ENCODE measurements at regions not wholly inside any gene's neighbourhood (a gene's known extent, or its start where the extent isn't known, plus 50 kb on each side); places are given as distances from the start of the nearest gene placed in this dataset.

- intact Hi-C loops (cut with micrococcal nuclease), result no loop called here
- no TSS peak for BruUV-seq (replicated peaks)
- Mint-ChIP-seq H3K9me3 (ENCODE audit: unreplicated experiment) (no peaks in the 10 kb centered on the region), H3K27ac (ENCODE audit: low read depth, unreplicated experiment) (peak overlapping the region; percentile 59), H3K36me3 (ENCODE audit: insufficient read depth, unreplicated experiment) (no peaks in the 10 kb centered on the region), H3K4me3 (ENCODE audit: unreplicated experiment) (no peak overlapping the region), H3K27me3 (ENCODE audit: insufficient read depth, unreplicated experiment) (no peaks in the 10 kb centered on the region), H3K4me1 (ENCODE audit: insufficient read depth, unreplicated experiment) (peaks cover 48% of the 10 kb centered on the region)
- POLR2A ChIA-PET, result no interaction called here
- DNase-seq (ENCODE audit: unreplicated experiment), result peak; percentile 47
- CTCF ChIA-PET, result no interaction called here
- no peak for TF ChIP-seq CTCF (IDR thresholded peaks at IDR 0.05; ENCODE audit: unreplicated experiment)
Observed at GRCh38 chr11:130633466-130633865, 185.0 kb downstream of the ADAMTS15 start.

DNA sequence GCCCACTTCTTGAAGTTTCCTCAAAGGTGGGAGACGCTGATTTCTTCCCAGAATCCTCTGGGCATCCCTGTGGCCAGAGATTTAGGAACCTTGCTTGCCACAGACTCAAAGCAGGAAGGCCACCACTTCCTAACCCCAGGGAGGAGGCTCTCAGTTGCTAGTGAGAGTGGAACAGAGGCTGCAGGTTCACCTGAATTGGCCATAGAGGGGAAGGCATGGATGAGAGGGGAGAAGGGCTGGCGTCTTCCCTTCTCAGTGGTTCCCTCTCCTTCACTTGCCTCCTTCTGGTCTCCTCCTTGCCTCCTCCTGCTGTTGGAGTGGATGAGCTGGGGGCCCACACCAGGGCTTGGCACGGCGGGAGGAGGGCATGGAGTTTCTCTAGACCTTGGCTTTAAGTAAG, 185.7 kb downstream of the ADAMTS15 start:
- Mint-ChIP-seq H3K4me1 (ENCODE audit: insufficient read depth, unreplicated experiment) (peaks cover 48% of the 10 kb centered on the region), H3K27me3 (ENCODE audit: insufficient read depth, unreplicated experiment) (no peaks in the 10 kb centered on the region), H3K27ac (ENCODE audit: low read depth, unreplicated experiment) (peak overlapping the region; percentile 33), H3K36me3 (ENCODE audit: insufficient read depth, unreplicated experiment) (no peaks in the 10 kb centered on the region), H3K9me3 (ENCODE audit: unreplicated experiment) (no peaks in the 10 kb centered on the region), H3K4me3 (ENCODE audit: unreplicated experiment) (no peak overlapping the region)
- ChIA-PET POLR2A (interaction anchor here (0.7 to 3.3 kb wide), 4 partner anchors 13 to 782 kb away, joined by 3 to 24 read pairs (median 3); no protein-coding TSS in a partner anchor), CTCF (interaction anchor here (1.0 to 1.1 kb wide), 2 partner anchors 226 to 228 kb away, joined by 3 read pairs; no protein-coding TSS in a partner anchor)
- TF ChIP-seq CTCF (IDR thresholded peaks at IDR 0.05; ENCODE audit: unreplicated experiment), result no peak
- intact Hi-C loops (cut with micrococcal nuclease), result no loop called here
- DNase-seq (ENCODE audit: unreplicated experiment), result no peak
- no TSS peak for BruUV-seq (replicated peaks)

DNA sequence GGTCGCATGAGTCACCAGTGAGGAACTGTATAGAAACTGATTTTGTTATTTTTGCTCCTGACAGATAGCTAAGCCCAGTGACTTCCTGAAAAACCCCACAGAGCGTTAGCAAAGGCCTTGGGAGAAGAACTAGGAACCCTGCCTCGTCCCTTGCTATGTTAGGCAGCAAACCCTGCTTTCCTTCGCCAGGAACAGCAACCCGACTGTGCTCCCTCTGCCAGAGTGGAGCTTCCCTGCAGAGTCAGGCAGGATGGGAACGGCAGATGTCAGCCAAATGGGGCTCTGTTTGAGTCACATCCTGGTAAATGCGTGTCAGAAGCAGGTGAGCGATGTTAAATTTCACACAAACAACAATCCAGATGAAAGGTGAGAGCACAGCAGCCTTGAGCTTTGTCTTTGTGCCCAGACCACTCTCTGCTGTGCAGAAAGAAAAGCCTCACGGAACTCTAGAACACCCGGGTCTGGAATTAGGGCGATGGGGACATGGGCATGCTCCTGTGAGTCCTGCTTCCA, 186.6 kb downstream of the ADAMTS15 start:
- Mint-ChIP-seq H3K9me3 (ENCODE audit: unreplicated experiment) (no peaks in the 10 kb centered on the region), H3K36me3 (ENCODE audit: insufficient read depth, unreplicated experiment) (no peaks in the 10 kb centered on the region), H3K27ac (ENCODE audit: low read depth, unreplicated experiment) (peak overlapping the region; percentile 33), H3K4me3 (ENCODE audit: unreplicated experiment) (peak overlapping the region; percentile 5), H3K4me1 (ENCODE audit: insufficient read depth, unreplicated experiment) (peaks cover 56% of the 10 kb centered on the region), H3K27me3 (ENCODE audit: insufficient read depth, unreplicated experiment) (no peaks in the 10 kb centered on the region)
- peak; percentile 87 for DNase-seq (ENCODE audit: unreplicated experiment)
- no peak for TF ChIP-seq CTCF (IDR thresholded peaks at IDR 0.05; ENCODE audit: unreplicated experiment)
- no TSS peak for BruUV-seq (replicated peaks)
- POLR2A ChIA-PET, result interaction anchor here (0.7 to 3.3 kb wide), 7 partner anchors 8 to 214 kb away, joined by 3 to 24 read pairs (median 3); no protein-coding TSS in a partner anchor
- intact Hi-C loops (cut with micrococcal nuclease), result loop anchor here (5.0 kb wide), 1 partner anchor 192 kb away; no protein-coding TSS in a partner anchor
- CTCF ChIA-PET, result interaction anchor here (0.7 to 2.8 kb wide), 5 partner anchors 31 to 227 kb away, joined by 3 to 8 read pairs (median 3); no protein-coding TSS in a partner anchor

DNA sequence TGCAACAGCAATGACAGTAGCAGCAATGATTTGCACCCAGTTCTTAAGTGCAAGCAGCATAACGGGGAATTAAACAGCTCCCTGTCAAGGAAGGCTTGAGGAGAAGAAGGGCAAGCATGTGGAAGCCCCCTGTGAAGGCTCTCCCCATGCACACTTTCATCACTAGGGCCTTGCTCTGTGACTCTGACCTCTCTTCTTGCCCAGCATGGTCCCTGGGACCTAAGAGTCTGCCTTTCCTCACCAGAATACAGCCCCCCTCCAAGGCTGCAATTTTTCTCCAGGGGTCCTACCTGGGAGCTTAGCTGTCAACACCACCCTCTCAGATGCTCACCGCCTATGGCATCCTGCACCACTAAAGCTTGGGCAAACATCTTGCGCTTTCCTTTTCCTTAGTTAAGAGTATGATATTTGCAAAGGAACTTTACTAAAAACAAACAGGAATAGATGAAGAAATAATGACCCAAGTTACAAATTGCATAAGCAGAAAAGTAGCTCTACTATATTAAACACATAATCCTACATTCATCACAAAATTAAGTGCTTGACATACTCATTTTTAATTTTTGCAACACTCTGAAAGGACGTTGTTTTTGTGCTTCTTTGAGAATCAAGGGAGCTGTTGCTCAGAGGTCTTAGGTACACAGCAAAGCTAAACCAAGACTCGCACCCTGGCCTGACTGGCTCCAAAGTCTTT, 187.6 kb downstream of the ADAMTS15 start:
- Mint-ChIP-seq H3K9me3 (ENCODE audit: unreplicated experiment) (no peaks in the 10 kb centered on the region), H3K27me3 (ENCODE audit: insufficient read depth, unreplicated experiment) (no peaks in the 10 kb centered on the region), H3K4me3 (ENCODE audit: unreplicated experiment) (no peak overlapping the region), H3K4me1 (ENCODE audit: insufficient read depth, unreplicated experiment) (peaks cover 49% of the 10 kb centered on the region), H3K27ac (ENCODE audit: low read depth, unreplicated experiment) (peak overlapping the region; percentile 78), H3K36me3 (ENCODE audit: insufficient read depth, unreplicated experiment) (no peaks in the 10 kb centered on the region)
- no peak for TF ChIP-seq CTCF (IDR thresholded peaks at IDR 0.05; ENCODE audit: unreplicated experiment)
- DNase-seq (ENCODE audit: unreplicated experiment), result peak; percentile 27
- ChIA-PET CTCF (interaction anchor here (0.6 to 2.8 kb wide), 12 partner anchors 11 to 231 kb away, joined by 3 to 8 read pairs (median 4); no protein-coding TSS in a partner anchor), POLR2A (interaction anchor here (0.5 to 3.3 kb wide), 8 partner anchors 11 to 201 kb away, joined by 3 to 24 read pairs (median 3); no protein-coding TSS in a partner anchor)
- intact Hi-C loops (cut with micrococcal nuclease), result loop anchor here (2.0 to 5.0 kb wide), 3 partner anchors 139 to 191 kb away; partner anchors contain the start of gene ADAMTS15
- no TSS peak for BruUV-seq (replicated peaks)

Data from MCF 10A (cell line).